ENCODE measurements at regions not wholly inside any gene's neighbourhood (a gene's known extent, or its start where the extent isn't known, plus 50 kb on each side); places are given as distances from the start of the nearest gene placed in this dataset.

DNA sequence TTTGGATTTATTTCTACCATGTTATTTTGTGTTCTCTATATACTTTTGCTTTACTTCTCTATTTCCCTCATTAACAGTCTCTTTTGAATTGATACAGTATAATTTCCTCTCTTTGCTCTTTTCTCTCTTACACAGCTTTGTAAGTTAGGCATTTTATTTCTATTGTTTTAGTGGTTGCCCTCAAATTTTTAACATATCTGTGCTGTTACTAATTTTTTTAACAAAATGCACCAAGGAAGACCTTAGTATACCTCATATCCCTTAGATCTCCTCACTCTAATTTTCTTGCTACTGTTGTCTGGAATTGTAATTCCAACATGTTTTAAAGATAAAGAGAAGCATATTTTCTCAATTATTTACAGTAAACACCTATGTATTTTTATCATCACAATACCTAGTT, 416.8 kb upstream of the SLC14A2 start:
- TF ChIP-seq, protein P1, sequence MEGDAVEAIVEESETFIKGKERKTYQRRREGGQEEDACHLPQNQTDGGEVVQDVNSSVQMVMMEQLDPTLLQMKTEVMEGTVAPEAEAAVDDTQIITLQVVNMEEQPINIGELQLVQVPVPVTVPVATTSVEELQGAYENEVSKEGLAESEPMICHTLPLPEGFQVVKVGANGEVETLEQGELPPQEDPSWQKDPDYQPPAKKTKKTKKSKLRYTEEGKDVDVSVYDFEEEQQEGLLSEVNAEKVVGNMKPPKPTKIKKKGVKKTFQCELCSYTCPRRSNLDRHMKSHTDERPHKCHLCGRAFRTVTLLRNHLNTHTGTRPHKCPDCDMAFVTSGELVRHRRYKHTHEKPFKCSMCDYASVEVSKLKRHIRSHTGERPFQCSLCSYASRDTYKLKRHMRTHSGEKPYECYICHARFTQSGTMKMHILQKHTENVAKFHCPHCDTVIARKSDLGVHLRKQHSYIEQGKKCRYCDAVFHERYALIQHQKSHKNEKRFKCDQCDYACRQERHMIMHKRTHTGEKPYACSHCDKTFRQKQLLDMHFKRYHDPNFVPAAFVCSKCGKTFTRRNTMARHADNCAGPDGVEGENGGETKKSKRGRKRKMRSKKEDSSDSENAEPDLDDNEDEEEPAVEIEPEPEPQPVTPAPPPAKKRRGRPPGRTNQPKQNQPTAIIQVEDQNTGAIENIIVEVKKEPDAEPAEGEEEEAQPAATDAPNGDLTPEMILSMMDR (conservative IDR thresholded peaks at IDR 0.05; ENCODE audit: low read depth, low read length) = no peak
- no peak for TF ChIP-seq EZH2 (IDR thresholded peaks at IDR 0.05; ENCODE audit: borderline replicate concordance, low read depth, low read length, poor library complexity, severe bottlenecking)

Data from A673 (cell line).